Ectodermal cell (in vitro differentiated cells): ENCODE measurements at regions not wholly inside any gene's neighbourhood (a gene's known extent, or its start where the extent isn't known, plus 50 kb on each side); places are given as distances from the start of the nearest gene placed in this dataset.

ENCODE experiments used
- H3K27ac ChIP-seq: 2 replicates; pipeline ENCODE4 v1.7.0; 2013; ENCODE audit warnings: mild to moderate bottlenecking, low read depth, low read length; ENCODE audit not compliant: insufficient read depth, poor library complexity, severe bottlenecking
- H3K27me3 ChIP-seq: 2 replicates; pipeline ENCODE4 v1.7.0; 2013; ENCODE audit warnings: mild to moderate bottlenecking, low read length; ENCODE audit not compliant: insufficient read depth, control insufficient read depth, poor library complexity, severe bottlenecking
- H3K36me3 ChIP-seq: one replicate; pipeline ENCODE4 v1.7.0; 2013; ENCODE audit warnings: low read length; ENCODE audit not compliant: control insufficient read depth, insufficient read depth
- H3K4me1 ChIP-seq: one replicate; pipeline ENCODE4 v1.7.0; 2013; ENCODE audit warnings: low read length; ENCODE audit not compliant: control insufficient read depth, insufficient read depth
- H3K4me3 ChIP-seq: 2 replicates; pipeline ENCODE4 v1.7.0; 2013; ENCODE audit warnings: low read depth, low read length, control low read depth; ENCODE audit not compliant: insufficient read depth
- H3K9me3 ChIP-seq: 2 replicates; pipeline ENCODE4 v1.7.0; 2013; ENCODE audit warnings: mild to moderate bottlenecking, low read length, moderate library complexity; ENCODE audit not compliant: control insufficient read depth
- WGBS, 2 experiments: methylation state at CpG; one replicate each; pipeline ENCODE4 v1.1.7; 2013; ENCODE audit warnings: missing lambda C conversion rate in 2 of 2; 5-methylcytosine and 5-hydroxymethylcytosine counted together

- 85 to 100% methylated on average over 2 to 4 of the region's 4 CpGs for WGBS, 2 experiments
- no peak overlapping the region for H3K4me3 ChIP-seq
- H3K4me1 ChIP-seq, result no peaks in the 10 kb centered on the region
- no peak overlapping the region for H3K27ac ChIP-seq
- H3K36me3 ChIP-seq, result no peaks in the 10 kb centered on the region
- no peaks in the 10 kb centered on the region for H3K9me3 ChIP-seq
- H3K27me3 ChIP-seq, result no peaks in the 10 kb centered on the region
Measured at GRCh38 chr12:92518071-92518470, 184.7 kb upstream of the PLEKHG7 start.

GRCh38 chr12:92516277-92516600 is 186.6 kb upstream of the PLEKHG7 start:
- no peak overlapping the region for H3K27ac ChIP-seq
- H3K4me1 ChIP-seq, result no peaks in the 10 kb centered on the region
- H3K9me3 ChIP-seq, result no peaks in the 10 kb centered on the region
- WGBS, 2 experiments, result 93% methylated on average over 1 of the region's 1 CpG; no CpG with 5 or more reads in 1 of the 2 experiments
- H3K27me3 ChIP-seq, result no peaks in the 10 kb centered on the region
- no peaks in the 10 kb centered on the region for H3K36me3 ChIP-seq
- no peak overlapping the region for H3K4me3 ChIP-seq

- Histone ChIP-seq H3K9me3 (no peaks in the 10 kb centered on the region), H3K27ac (no peak overlapping the region), H3K27me3 (no peaks in the 10 kb centered on the region), H3K36me3 (no peaks in the 10 kb centered on the region), H3K4me3 (no peak overlapping the region), H3K4me1 (no peaks in the 10 kb centered on the region)
- 86 to 92% methylated on average over 1 to 2 of the region's 2 CpGs for WGBS, 2 experiments
Measured at GRCh38 chr12:92513231-92513730, 189.5 kb upstream of the PLEKHG7 start.

GRCh38 chr12:92511786-92512185 is 191.0 kb upstream of the PLEKHG7 start:
- no peak overlapping the region for H3K27ac ChIP-seq
- no peaks in the 10 kb centered on the region for H3K9me3 ChIP-seq
- H3K4me3 ChIP-seq, result no peak overlapping the region
- no peaks in the 10 kb centered on the region for H3K27me3 ChIP-seq
- H3K36me3 ChIP-seq, result no peaks in the 10 kb centered on the region
- 95 to 97% methylated on average over 5 of the region's 5 CpGs for WGBS, 2 experiments
- no peaks in the 10 kb centered on the region for H3K4me1 ChIP-seq

- Histone ChIP-seq H3K27ac (no peak overlapping the region), H3K4me3 (no peak overlapping the region), H3K27me3 (no peaks in the 10 kb centered on the region), H3K4me1 (peaks cover 19% of the 10 kb centered on the region), H3K36me3 (no peaks in the 10 kb centered on the region), H3K9me3 (no peaks in the 10 kb centered on the region)
- WGBS, 2 experiments, result 94 to 96% methylated on average over 2 of the region's 2 CpGs
Measured at GRCh38 chr12:92509156-92509738, 193.5 kb upstream of the PLEKHG7 start.

GRCh38 chr12:92506891-92507290 is 195.9 kb upstream of the PLEKHG7 start:
- Histone ChIP-seq H3K36me3 (no peaks in the 10 kb centered on the region), H3K27ac (no peak overlapping the region), H3K9me3 (no peaks in the 10 kb centered on the region), H3K4me1 (peaks cover 26% of the 10 kb centered on the region), H3K4me3 (no peak overlapping the region), H3K27me3 (no peaks in the 10 kb centered on the region)
- 83% methylated on average over 3 of the region's 3 CpGs for WGBS, 2 experiments

GRCh38 chr12:92506460-92506859 is 196.3 kb upstream of the PLEKHG7 start:
- WGBS, 2 experiments, result 81 to 87% methylated on average over 2 of the region's 2 CpGs
- Histone ChIP-seq H3K4me3 (no peak overlapping the region), H3K27me3 (no peaks in the 10 kb centered on the region), H3K36me3 (no peaks in the 10 kb centered on the region), H3K4me1 (peaks cover 26% of the 10 kb centered on the region), H3K27ac (no peak overlapping the region), H3K9me3 (no peaks in the 10 kb centered on the region)

GRCh38 chr12:92505254-92506231 is 197.2 kb upstream of the PLEKHG7 start:
- WGBS, 2 experiments, result 64 to 68% methylated on average over 10 to 12 of the region's 12 CpGs
- peaks cover 26% of the 10 kb centered on the region for H3K4me1 ChIP-seq
- H3K27me3 ChIP-seq, result no peaks in the 10 kb centered on the region
- H3K4me3 ChIP-seq, result no peak overlapping the region
- no peaks in the 10 kb centered on the region for H3K36me3 ChIP-seq
- H3K27ac ChIP-seq, result peak overlapping the region; percentile 20
- H3K9me3 ChIP-seq, result no peaks in the 10 kb centered on the region

- WGBS, 2 experiments, result 82 to 88% methylated on average over 3 of the region's 5 CpGs
- H3K9me3 ChIP-seq, result no peaks in the 10 kb centered on the region
- H3K4me3 ChIP-seq, result no peak overlapping the region
- H3K4me1 ChIP-seq, result peaks cover 26% of the 10 kb centered on the region
- H3K27me3 ChIP-seq, result no peaks in the 10 kb centered on the region
- peak overlapping the region; percentile 36 for H3K27ac ChIP-seq
- no peaks in the 10 kb centered on the region for H3K36me3 ChIP-seq
Measured at GRCh38 chr12:92504594-92504981, 198.2 kb upstream of the PLEKHG7 start.

- peak overlapping the region; percentile 36 for H3K27ac ChIP-seq
- 66 to 74% methylated on average over 7 of the region's 7 CpGs for WGBS, 2 experiments
- no peaks in the 10 kb centered on the region for H3K36me3 ChIP-seq
- no peak overlapping the region for H3K4me3 ChIP-seq
- peaks cover 26% of the 10 kb centered on the region for H3K4me1 ChIP-seq
- H3K27me3 ChIP-seq, result no peaks in the 10 kb centered on the region
- no peaks in the 10 kb centered on the region for H3K9me3 ChIP-seq
Measured at GRCh38 chr12:92503971-92504593, 198.7 kb upstream of the PLEKHG7 start.
